ENCODE measurements at regions not wholly inside any gene's neighbourhood (a gene's known extent, or its start where the extent isn't known, plus 50 kb on each side); places are given as distances from the start of the nearest gene placed in this dataset.

GRCh38 chr7:94240902-94241301 is 153.8 kb upstream of the COL1A2 start:
- DNase-seq = no peak

- no peak for DNase-seq
Measured at GRCh38 chr7:94241402-94241925, 153.2 kb upstream of the COL1A2 start.

DNA sequence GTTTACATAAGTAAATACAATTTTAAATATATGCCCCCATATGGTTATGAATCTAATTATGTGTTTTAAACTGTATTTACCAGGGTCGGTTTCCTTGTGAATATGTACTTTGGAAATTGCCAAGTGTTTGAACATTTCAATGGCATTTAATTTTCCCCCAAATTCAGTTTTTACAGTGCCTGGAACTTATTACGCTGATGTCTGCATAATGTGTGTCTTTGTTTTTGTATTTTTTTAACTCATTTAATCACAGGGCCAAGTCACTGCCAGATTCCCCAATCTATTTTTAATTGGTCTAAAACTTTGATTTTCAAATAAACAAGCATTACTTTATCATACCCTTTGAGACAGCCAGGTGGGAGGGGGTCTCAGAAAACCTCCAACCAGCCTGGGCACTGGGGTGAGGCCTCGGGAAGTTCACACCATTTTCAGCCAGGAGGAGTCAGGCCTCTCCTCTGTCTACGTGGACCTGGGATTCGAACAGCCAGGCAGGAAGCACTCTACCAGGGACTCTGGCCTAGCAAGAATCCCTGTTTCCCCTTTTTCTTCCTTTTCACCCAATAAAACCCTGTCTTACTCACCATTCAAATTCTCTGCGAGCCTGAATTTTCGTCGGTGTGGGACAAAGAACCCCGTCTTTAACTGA is 151.5 kb upstream of the COL1A2 start:
- no peak for DNase-seq

- no peak for DNase-seq
Measured at GRCh38 chr7:94244760-94245159, 149.9 kb upstream of the COL1A2 start.

- DNase-seq = no peak
Measured at GRCh38 chr7:94245500-94245899, 149.2 kb upstream of the COL1A2 start.

DNA sequence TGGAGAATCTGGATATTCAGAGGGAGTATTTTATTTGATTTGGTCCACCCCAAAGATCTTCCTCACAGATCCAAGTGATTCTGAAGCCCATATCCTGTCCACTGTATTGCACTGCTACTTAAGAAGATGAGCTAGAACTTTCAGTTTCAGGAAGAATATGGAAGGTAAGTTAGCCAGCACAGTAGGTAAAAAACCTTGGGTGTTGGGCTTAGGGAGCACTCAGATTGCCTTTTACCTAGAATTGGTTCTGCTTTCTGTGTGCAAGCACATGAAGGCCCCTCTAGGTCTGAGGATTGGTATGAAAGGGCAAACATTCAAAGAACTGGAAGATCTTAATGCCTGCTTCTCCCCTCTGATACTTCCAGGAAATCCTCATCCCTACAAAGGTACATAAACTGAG is 146.7 kb upstream of the COL1A2 start:
- no peak for DNase-seq

- no peak for DNase-seq
Measured at GRCh38 chr7:94249631-94250030, 145.1 kb upstream of the COL1A2 start.

GRCh38 chr7:94250124-94250523 is 144.6 kb upstream of the COL1A2 start:
- DNase-seq = no peak

DNA sequence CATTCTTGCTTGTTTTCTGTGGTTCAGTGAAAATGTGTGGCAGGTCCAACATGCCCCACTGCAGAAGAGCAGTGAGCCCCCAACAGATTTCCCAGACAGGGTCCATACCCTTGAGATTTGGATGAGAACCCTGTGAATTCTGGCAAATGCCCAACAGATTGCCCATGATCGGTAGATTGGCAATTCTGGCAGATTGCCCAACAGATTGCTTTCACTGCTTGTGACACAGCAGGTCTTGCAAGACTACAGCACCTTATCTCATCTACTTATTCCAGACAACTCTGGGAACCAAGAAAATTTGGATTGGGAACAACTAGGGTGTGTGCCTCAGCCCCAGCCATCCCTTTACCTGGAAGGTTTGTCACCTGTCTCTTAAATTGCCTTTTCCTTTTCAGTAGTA is 143.7 kb upstream of the COL1A2 start:
- DNase-seq = no peak

GRCh38 chr7:94252124-94252523 is 142.6 kb upstream of the COL1A2 start:
- DNase-seq = no peak

DNA sequence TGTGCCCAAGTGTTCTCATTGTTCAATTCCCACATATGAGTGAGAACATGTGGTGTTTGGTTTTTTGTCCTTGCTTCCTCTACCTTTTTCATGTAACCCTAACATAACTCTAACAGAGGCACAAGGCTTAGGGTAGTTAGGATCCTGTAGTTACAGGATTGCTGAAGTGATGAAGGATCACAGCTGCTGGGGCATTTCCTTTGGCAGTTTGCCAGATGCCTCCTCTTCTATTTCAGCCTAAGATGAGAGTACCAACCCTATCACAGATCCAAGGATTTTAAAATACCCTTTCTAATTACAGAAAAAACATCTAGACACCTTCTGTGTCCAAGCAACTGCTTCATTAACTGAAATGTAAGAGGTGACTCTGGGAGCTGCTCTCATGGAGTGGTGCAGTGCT is 141.7 kb upstream of the COL1A2 start:
- DNase-seq = no peak

DNA sequence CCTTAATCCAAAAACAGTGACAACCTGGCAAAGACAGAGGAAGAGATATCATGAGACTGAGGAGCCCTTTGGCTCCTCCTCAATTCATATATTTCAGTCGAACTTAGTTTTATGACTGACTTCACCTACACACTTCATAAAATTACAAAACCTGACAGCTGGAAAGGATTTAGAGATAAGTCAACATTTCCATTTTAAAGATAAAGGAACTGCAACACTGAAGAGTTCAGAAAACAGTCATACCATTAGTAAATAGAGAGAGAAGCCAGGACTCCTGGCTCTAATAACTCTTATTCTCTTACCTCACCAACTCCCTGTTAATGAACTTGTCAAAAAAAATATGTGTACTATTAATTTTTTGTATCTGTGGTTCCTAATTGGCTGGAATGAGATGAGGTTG is 141.0 kb upstream of the COL1A2 start:
- no peak for DNase-seq

GRCh38 chr7:94258418-94259300 is 136.0 kb upstream of the COL1A2 start:
- DNase-seq = no peak

- no peak for DNase-seq
Measured at GRCh38 chr7:94261067-94261466, 133.6 kb upstream of the COL1A2 start.

- no peak for DNase-seq
Measured at GRCh38 chr7:94264756-94265155, 129.9 kb upstream of the COL1A2 start.

DNA sequence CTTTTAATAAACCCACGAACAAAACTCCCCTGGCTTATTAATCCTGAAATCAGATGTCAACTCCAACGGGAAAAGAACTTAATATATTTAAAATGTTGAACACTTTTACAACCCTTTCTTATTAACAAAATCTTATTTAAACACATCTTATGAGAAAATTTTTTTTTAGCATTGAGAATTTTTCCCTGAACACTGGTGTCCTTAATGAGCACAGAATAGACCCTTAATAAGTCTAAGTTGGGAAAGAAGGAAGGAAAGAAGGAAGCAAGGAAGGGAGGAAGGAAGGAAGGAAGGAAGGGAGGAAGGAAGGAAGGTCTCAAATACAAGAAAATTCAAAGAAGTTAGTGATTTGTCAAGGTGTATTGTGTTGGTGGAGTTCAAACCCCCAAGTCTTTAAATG is 129.2 kb upstream of the COL1A2 start:
- no peak for DNase-seq

DNA sequence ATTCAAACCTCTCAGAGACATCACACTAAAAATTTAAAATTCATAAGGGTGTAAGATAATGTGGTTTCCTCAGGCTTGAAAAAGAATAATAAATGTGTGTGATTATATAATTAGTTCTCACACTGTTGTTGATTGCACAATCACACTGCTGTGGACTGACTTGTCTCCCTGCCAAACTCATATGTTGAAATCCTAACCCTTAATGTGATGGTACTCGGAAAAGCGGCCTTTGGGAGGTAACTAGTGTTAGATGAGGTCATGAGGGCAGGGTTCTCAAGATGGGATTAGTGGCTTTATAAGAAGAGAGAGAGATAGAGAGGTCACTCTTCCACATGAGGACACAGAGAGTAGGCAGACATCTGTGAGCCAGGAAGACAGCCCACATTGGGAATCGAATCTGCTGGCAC is 128.5 kb upstream of the COL1A2 start:
- no peak for DNase-seq

DNA sequence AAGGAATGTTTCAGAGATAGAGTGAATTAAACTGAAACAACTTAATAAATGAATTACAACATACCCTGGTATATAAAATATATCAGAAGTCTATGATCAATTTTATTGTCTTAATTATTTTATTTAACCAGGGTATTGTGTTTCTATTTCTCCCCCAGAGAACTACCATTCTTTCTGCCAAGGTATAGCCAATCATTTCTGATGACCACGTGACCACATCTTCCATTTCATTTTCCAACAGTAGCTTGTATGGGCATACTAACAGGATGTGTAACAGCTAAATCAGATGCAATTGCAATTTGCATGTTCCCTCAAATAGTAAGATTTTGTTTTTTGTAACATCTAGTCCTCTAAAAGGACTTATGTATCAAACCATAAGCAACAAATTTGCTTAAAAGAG is 123.9 kb upstream of the COL1A2 start:
- no peak for DNase-seq

DNA sequence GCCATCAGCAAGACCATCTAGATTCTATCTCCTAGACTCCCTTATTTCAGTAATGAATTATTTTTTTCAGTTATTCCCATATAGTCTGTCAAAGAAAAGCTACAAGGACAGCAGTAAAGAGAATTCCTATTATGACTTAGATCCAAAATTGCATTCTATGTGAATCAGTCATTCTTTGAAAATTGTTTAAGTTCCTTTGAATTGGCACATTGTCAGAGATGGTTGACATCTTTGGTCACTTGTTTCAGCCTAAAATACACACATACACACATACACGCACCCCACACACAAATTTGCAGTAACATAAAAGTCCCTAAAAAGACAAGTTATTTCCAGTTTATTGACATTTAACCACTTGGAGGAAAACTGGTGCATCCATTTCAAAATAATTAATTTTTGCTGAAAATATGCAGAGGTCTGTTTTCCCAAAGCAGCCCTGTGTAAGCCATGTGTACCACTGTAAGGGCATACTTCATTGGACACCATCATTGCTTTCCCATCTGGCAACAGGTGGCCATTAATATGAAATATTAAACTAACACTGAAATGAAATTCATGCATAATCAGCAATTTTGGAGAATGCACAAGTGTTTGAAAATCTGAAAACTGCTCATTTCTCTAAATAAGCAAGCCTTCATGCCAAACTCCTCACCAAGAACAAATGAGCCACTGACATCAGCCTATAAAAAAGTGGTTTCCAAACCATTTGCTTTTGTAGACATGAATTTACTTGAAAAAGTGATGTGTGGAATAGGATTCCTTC is 121.7 kb upstream of the COL1A2 start:
- DNase-seq = no peak

DNA sequence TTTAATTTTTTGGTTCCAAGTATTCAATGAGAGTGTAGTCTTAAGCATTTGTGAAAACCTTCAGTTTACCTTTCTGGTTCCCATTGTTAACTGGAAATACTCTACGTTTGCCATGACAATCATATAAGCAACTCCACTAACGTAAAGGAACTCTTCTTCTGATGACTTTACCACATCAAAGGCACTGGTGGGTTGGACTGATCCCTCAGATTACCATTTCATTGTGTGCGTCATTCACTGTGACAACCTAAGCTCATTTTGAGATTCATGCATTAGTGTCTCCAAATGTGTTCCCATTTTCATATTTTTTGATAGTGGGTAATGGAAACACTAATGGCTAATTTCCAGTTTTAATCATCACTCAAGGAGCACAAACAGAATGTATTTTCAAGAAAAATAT is 119.9 kb upstream of the COL1A2 start:
- no peak for DNase-seq

GRCh38 chr7:94276027-94276426 is 118.7 kb upstream of the COL1A2 start:
- DNase-seq = no peak

DNA sequence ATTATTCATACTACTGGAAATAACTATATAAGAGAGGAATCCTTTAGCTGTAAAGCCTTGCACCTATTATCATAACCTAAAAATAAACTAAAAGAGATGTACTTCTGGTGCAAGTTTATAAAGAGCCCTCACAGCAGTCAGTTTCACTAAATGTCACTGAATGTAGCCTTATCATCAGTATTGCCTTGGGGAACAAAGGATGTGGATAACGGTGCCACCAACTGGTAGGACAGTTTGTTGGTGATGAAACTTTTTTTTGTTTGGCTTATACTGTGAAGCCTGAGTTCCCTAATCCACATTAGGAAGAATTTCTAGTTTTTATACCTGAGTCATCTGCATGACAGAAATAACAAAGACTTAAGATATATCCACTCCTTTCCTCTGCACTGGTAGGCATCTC is 117.9 kb upstream of the COL1A2 start:
- DNase-seq = no peak

DNA sequence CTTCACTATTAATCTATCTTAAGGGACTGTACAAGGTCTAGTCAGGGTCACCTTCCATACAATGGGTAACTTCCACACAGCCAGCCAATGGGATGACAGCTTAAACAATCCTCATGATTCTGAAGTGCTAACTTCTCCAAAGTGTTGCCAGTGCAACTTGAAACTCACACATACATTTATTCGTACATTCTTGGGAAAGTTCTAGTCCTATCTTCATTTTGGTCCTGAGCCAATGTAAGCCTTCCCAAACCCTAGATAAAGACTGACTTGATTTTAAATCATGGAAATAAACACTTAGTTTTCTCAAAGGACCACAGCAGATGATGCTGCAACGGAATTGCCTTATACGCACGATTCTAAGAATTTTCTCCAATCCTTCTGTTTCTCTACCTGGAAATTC is 117.5 kb upstream of the COL1A2 start:
- no peak for DNase-seq

- DNase-seq = no peak
Measured at GRCh38 chr7:94280851-94281250, 113.8 kb upstream of the COL1A2 start.

Data from right forelimb (tissue), 1 donor.